ENCODE measurements at regions not wholly inside any gene's neighbourhood (a gene's known extent, or its start where the extent isn't known, plus 50 kb on each side); places are given as distances from the start of the nearest gene placed in this dataset.
"Not testable (repeated sequence)": the region's sequence is repeated elsewhere in the genome, so short reads cannot be mapped to it uniquely, and the experiment has no call there.

- DNase-seq: not testable (repeated sequence)
These were observed 106.9 kb downstream of the SOCS6 start for GRCh38 chr18:70395771-70396170.

GRCh38 chr18:70394672-70395071 lies 105.8 kb downstream of the SOCS6 start:
- DNase-seq: no peak

GRCh38 chr18:70390371-70391090 lies 101.7 kb downstream of the SOCS6 start:
- no peak for DNase-seq

- DNase-seq: not testable (repeated sequence)
These were observed 100.2 kb downstream of the SOCS6 start for GRCh38 chr18:70389036-70389435.

- DNase-seq: no peak
These were observed 98.2 kb downstream of the SOCS6 start for GRCh38 chr18:70387027-70387426.

GRCh38 chr18:70386582-70386981 lies 97.7 kb downstream of the SOCS6 start:
- no peak for DNase-seq

GRCh38 chr18:70385474-70385873 lies 96.6 kb downstream of the SOCS6 start:
- DNase-seq: no peak

- DNase-seq: peak; percentile 19
These were observed 95.4 kb downstream of the SOCS6 start for GRCh38 chr18:70384181-70384790.

- no peak for DNase-seq
These were observed 94.3 kb downstream of the SOCS6 start for GRCh38 chr18:70382992-70383717.

GRCh38 chr18:70382017-70382416 lies 93.2 kb downstream of the SOCS6 start:
- DNase-seq: no peak

GRCh38 chr18:70380915-70381896 lies 92.4 kb downstream of the SOCS6 start:
- peak; percentile 15 for DNase-seq

Data from activated CD4-positive, alpha-beta T cell treated with anti-CD3 and anti-CD28 coated beads, Interleukin-2, Interleukin-6, amounts not matched to agents 100 ng/mL and 50 ng/mL, durations not matched to agents 16 hours and 8 hours (primary cell).